ENCODE measurements at regions not wholly inside any gene's neighbourhood (a gene's known extent, or its start where the extent isn't known, plus 50 kb on each side); places are given as distances from the start of the nearest gene placed in this dataset.

DNA sequence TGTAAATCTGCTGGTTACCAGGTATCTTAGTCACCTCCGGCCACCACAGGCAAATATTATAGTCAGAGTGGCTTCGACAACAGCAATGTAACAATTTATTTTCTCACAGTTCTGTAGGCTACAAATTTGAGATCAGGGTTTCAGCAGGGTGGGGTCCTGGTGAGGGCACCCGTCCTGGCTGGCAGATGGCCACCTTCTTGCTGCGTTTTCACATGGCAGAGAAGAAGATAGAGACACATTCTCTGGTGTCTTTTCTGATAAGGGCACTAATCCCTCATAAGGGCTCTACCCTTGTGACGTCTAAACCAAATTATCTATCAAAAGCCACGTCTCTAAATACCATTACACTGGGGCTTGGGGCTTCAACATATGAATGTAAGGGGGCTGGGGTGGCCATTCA lies 843.2 kb upstream of the FANCL start:
- no peak overlapping the region for H3K4me2 ChIP-seq (replicated peaks; ENCODE audit: low read depth, low read length, poor library complexity, severe bottlenecking)
- no peaks in the 10 kb centered on the region for H3K9me3 Mint-ChIP-seq (ENCODE audit: insufficient read depth)
- ChIA-PET POLR2A (no interaction called here), CTCF (no interaction called here)
- intact Hi-C loops (cut with micrococcal nuclease), result no loop called here
- WGBS (ENCODE audit: insufficient coverage), result 75% methylated on average over 4 of the region's 6 CpGs
- no peaks in the 10 kb centered on the region for H3K9me3 ChIP-seq (ENCODE audit: control extremely low read depth in 1 of 3, control insufficient read depth in 2 of 3, insufficient read depth in 1 of 3, low read length in 2 of 3)
- H3K27me3 Mint-ChIP-seq, result no peaks in the 10 kb centered on the region
- no peak overlapping the region for H3K27ac ChIP-seq (ENCODE audit: low read length in 2 of 2)
- no peaks in the 10 kb centered on the region for H3K79me2 ChIP-seq (ENCODE audit: control insufficient read depth, insufficient read depth, low read length)
- H2AFZ ChIP-seq (ENCODE audit: insufficient read depth, low read depth, low read length, poor library complexity, severe bottlenecking), result no peak overlapping the region
- no peaks in the 10 kb centered on the region for H3K4me1 Mint-ChIP-seq
- no peak overlapping the region for H3K4me3 Mint-ChIP-seq
- no peak for TF ChIP-seq EZH2 (IDR thresholded peaks at IDR 0.05; ENCODE audit: borderline replicate concordance, insufficient read depth, low read depth, low read length, poor library complexity, severe bottlenecking)
- TF ChIP-seq, protein P1, sequence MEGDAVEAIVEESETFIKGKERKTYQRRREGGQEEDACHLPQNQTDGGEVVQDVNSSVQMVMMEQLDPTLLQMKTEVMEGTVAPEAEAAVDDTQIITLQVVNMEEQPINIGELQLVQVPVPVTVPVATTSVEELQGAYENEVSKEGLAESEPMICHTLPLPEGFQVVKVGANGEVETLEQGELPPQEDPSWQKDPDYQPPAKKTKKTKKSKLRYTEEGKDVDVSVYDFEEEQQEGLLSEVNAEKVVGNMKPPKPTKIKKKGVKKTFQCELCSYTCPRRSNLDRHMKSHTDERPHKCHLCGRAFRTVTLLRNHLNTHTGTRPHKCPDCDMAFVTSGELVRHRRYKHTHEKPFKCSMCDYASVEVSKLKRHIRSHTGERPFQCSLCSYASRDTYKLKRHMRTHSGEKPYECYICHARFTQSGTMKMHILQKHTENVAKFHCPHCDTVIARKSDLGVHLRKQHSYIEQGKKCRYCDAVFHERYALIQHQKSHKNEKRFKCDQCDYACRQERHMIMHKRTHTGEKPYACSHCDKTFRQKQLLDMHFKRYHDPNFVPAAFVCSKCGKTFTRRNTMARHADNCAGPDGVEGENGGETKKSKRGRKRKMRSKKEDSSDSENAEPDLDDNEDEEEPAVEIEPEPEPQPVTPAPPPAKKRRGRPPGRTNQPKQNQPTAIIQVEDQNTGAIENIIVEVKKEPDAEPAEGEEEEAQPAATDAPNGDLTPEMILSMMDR (IDR thresholded peaks at IDR 0.05), result no peak
- DNase-seq (no peak), ATAC-seq (ENCODE audit: low read depth) (no peak)
- no peak overlapping the region for H3K4me3 ChIP-seq (ENCODE audit: control extremely low read depth in 1 of 5, extremely low read depth in 1 of 5, insufficient read depth in 1 of 5, low read depth in 2 of 5, low read length in 4 of 5)
- no peaks in the 10 kb centered on the region for H3K27me3 ChIP-seq (replicated peaks in 1 of 4; ENCODE audit: control extremely low read depth in 1 of 4, control insufficient read depth in 3 of 4, insufficient read depth in 4 of 4, low read length in 3 of 4)
- H3K4me1 ChIP-seq (ENCODE audit: control insufficient read depth in 2 of 2, insufficient read depth in 2 of 2, low read length in 2 of 2), result no peaks in the 10 kb centered on the region
- H4K20me1 ChIP-seq (ENCODE audit: control insufficient read depth, insufficient read depth, low read length, poor library complexity, severe bottlenecking), result no peaks in the 10 kb centered on the region
- no peak overlapping the region for H3K27ac Mint-ChIP-seq
- no peaks in the 10 kb centered on the region for H3K36me3 ChIP-seq (replicated peaks in 1 of 2; ENCODE audit: control extremely low read depth in 1 of 2, control insufficient read depth in 1 of 2, extremely low read depth in 1 of 2, insufficient read depth in 2 of 2, low read length in 1 of 2)
- H3K9ac ChIP-seq (ENCODE audit: low read length), result no peak overlapping the region

DNA sequence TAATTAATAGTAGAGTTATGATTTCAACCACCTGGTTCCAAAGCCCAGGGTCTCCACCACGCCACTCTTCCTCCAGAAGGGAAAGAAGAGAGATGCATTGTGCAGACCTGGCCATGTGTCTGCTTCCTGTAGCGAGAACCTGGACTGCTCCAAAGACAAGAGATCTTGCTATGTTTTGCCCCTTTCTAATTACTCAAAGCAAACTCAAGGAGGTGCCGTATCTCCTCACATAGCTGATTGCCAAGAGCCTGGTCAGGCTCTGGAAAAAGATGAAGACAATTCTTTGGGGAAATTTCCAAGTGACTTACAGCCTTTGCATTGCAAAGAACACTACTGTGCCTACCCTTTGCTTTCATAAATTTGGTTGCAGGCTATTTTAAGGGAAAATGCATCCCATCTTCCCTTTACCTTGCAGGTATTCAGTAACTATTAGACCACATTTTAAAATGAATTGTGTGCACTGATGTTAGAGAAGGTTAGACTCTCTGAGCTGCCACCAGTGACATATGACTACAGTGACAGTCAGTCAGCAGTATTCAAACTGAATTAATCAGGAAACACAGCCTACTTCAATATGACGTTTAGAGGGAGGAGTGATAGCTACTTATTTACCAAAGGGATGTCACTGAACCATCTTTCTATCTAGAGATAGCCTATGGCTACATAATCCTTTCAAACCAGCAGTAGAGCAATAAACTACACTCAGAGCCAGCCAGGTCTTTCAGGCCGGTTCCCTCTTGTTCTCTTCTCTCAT lies 842.1 kb upstream of the FANCL start:
- H3K79me2 ChIP-seq (ENCODE audit: control insufficient read depth, insufficient read depth, low read length), result no peaks in the 10 kb centered on the region
- no peaks in the 10 kb centered on the region for H3K4me1 ChIP-seq (ENCODE audit: control insufficient read depth in 2 of 2, insufficient read depth in 2 of 2, low read length in 2 of 2)
- ATAC-seq (ENCODE audit: low read depth), result no peak
- no peaks in the 10 kb centered on the region for H3K27me3 ChIP-seq (replicated peaks in 1 of 4; ENCODE audit: control extremely low read depth in 1 of 4, control insufficient read depth in 3 of 4, insufficient read depth in 4 of 4, low read length in 3 of 4)
- H2AFZ ChIP-seq (ENCODE audit: insufficient read depth, low read depth, low read length, poor library complexity, severe bottlenecking), result no peak overlapping the region
- no peak overlapping the region for H3K4me3 Mint-ChIP-seq
- H3K9me3 Mint-ChIP-seq (ENCODE audit: insufficient read depth), result no peaks in the 10 kb centered on the region
- CTCF ChIA-PET, result no interaction called here
- no peaks in the 10 kb centered on the region for H3K9me3 ChIP-seq (ENCODE audit: control extremely low read depth in 1 of 3, control insufficient read depth in 2 of 3, insufficient read depth in 1 of 3, low read length in 2 of 3)
- no peak overlapping the region for H3K27ac Mint-ChIP-seq
- H4K20me1 ChIP-seq (ENCODE audit: control insufficient read depth, insufficient read depth, low read length, poor library complexity, severe bottlenecking), result no peaks in the 10 kb centered on the region
- H3K36me3 ChIP-seq (replicated peaks in 1 of 2; ENCODE audit: control extremely low read depth in 1 of 2, control insufficient read depth in 1 of 2, extremely low read depth in 1 of 2, insufficient read depth in 2 of 2, low read length in 1 of 2), result no peaks in the 10 kb centered on the region
- no peak overlapping the region for H3K9ac ChIP-seq (ENCODE audit: low read length)
- no peaks in the 10 kb centered on the region for H3K4me1 Mint-ChIP-seq
- H3K27ac ChIP-seq (ENCODE audit: low read length in 2 of 2), result no peak overlapping the region
- H3K4me2 ChIP-seq (replicated peaks; ENCODE audit: low read depth, low read length, poor library complexity, severe bottlenecking), result no peak overlapping the region
- TF ChIP-seq, protein P1 (IDR thresholded peaks at IDR 0.05), result no peak
- no peak for TF ChIP-seq EZH2 (IDR thresholded peaks at IDR 0.05; ENCODE audit: borderline replicate concordance, insufficient read depth, low read depth, low read length, poor library complexity, severe bottlenecking)
- intact Hi-C loops (cut with micrococcal nuclease), result no loop called here
- POLR2A ChIA-PET, result no interaction called here
- no peaks in the 10 kb centered on the region for H3K27me3 Mint-ChIP-seq
- no peak for DNase-seq
- 79% methylated on average over 3 of the region's 5 CpGs for WGBS (ENCODE audit: insufficient coverage)
- no peak overlapping the region for H3K4me3 ChIP-seq (ENCODE audit: control extremely low read depth in 1 of 5, extremely low read depth in 1 of 5, insufficient read depth in 1 of 5, low read depth in 2 of 5, low read length in 4 of 5)
